ENCODE measurements at regions not wholly inside any gene's neighbourhood (a gene's known extent, or its start where the extent isn't known, plus 50 kb on each side); places are given as distances from the start of the nearest gene placed in this dataset.
"Not testable (repeated sequence)": the region's sequence is repeated elsewhere in the genome, so short reads cannot be mapped to it uniquely, and the experiment has no call there.

GRCh38 chr2:21782866-21783265 lies 659.1 kb downstream of the TDRD15 start:
- no peak for DNase-seq (ENCODE audit: low spot score)

- no peak for DNase-seq (ENCODE audit: low spot score)
Measured at GRCh38 chr2:21787941-21788340, 664.2 kb downstream of the TDRD15 start.

- DNase-seq (ENCODE audit: low spot score), result not testable (repeated sequence)
Measured at GRCh38 chr2:21790311-21790710, 666.5 kb downstream of the TDRD15 start.

GRCh38 chr2:21792571-21792970 lies 668.8 kb downstream of the TDRD15 start:
- no peak for DNase-seq (ENCODE audit: low spot score)

- DNase-seq (ENCODE audit: low spot score), result no peak
Measured at GRCh38 chr2:21793461-21793860, 669.7 kb downstream of the TDRD15 start.

GRCh38 chr2:21794611-21795010 lies 670.8 kb downstream of the TDRD15 start:
- no peak for DNase-seq (ENCODE audit: low spot score)

GRCh38 chr2:21800356-21800755 lies 676.6 kb downstream of the TDRD15 start:
- no peak for DNase-seq (ENCODE audit: low spot score)

- no peak for DNase-seq (ENCODE audit: low spot score)
Measured at GRCh38 chr2:21803550-21803949, 679.8 kb downstream of the TDRD15 start.

- DNase-seq (ENCODE audit: low spot score), result no peak
Measured at GRCh38 chr2:21804151-21804550, 680.4 kb downstream of the TDRD15 start.

GRCh38 chr2:21811541-21811940 lies 687.8 kb downstream of the TDRD15 start:
- no peak for DNase-seq (ENCODE audit: low spot score)

- DNase-seq (ENCODE audit: low spot score), result no peak
Measured at GRCh38 chr2:21812766-21813165, 689.0 kb downstream of the TDRD15 start.

GRCh38 chr2:21814588-21815149 lies 690.9 kb downstream of the TDRD15 start:
- DNase-seq (ENCODE audit: low spot score), result no peak

GRCh38 chr2:21818212-21818795 lies 694.5 kb downstream of the TDRD15 start:
- DNase-seq (ENCODE audit: low spot score), result no peak

- DNase-seq (ENCODE audit: low spot score), result no peak
Measured at GRCh38 chr2:21819454-21819853, 695.7 kb downstream of the TDRD15 start.

- no peak for DNase-seq (ENCODE audit: low spot score)
Measured at GRCh38 chr2:21820271-21820670, 696.5 kb downstream of the TDRD15 start.

GRCh38 chr2:21821672-21822227 lies 698.0 kb downstream of the TDRD15 start:
- DNase-seq (ENCODE audit: low spot score), result no peak

GRCh38 chr2:21822505-21822904 lies 698.7 kb downstream of the TDRD15 start:
- DNase-seq (ENCODE audit: low spot score), result no peak

GRCh38 chr2:21833767-21834166 lies 710.0 kb downstream of the TDRD15 start:
- DNase-seq (ENCODE audit: low spot score), result no peak

GRCh38 chr2:21836261-21836660 lies 712.5 kb downstream of the TDRD15 start:
- no peak for DNase-seq (ENCODE audit: low spot score)

GRCh38 chr2:21836719-21837118 lies 713.0 kb downstream of the TDRD15 start:
- no peak for DNase-seq (ENCODE audit: low spot score)

- no peak for DNase-seq (ENCODE audit: low spot score)
Measured at GRCh38 chr2:21837168-21837960, 713.6 kb downstream of the TDRD15 start.

GRCh38 chr2:21841341-21841740 lies 717.6 kb downstream of the TDRD15 start:
- no peak for DNase-seq (ENCODE audit: low spot score)

- not testable (repeated sequence) for DNase-seq (ENCODE audit: low spot score)
Measured at GRCh38 chr2:21850367-21850766, 726.6 kb downstream of the TDRD15 start.
